ENCODE measurements at regions not wholly inside any gene's neighbourhood (a gene's known extent, or its start where the extent isn't known, plus 50 kb on each side); places are given as distances from the start of the nearest gene placed in this dataset.

- TF ChIP-seq CTCF (IDR thresholded peaks at IDR 0.05) (no peak), POLR2A (IDR thresholded peaks at IDR 0.05) (no peak), POLR2AphosphoS5 (IDR thresholded peaks at IDR 0.05) (no peak)
Measured at GRCh38 chr5:103910011-103910410, 347.4 kb upstream of the NUDT12 start.
